ENCODE measurements at regions not wholly inside any gene's neighbourhood (a gene's known extent, or its start where the extent isn't known, plus 50 kb on each side); places are given as distances from the start of the nearest gene placed in this dataset.

DNA sequence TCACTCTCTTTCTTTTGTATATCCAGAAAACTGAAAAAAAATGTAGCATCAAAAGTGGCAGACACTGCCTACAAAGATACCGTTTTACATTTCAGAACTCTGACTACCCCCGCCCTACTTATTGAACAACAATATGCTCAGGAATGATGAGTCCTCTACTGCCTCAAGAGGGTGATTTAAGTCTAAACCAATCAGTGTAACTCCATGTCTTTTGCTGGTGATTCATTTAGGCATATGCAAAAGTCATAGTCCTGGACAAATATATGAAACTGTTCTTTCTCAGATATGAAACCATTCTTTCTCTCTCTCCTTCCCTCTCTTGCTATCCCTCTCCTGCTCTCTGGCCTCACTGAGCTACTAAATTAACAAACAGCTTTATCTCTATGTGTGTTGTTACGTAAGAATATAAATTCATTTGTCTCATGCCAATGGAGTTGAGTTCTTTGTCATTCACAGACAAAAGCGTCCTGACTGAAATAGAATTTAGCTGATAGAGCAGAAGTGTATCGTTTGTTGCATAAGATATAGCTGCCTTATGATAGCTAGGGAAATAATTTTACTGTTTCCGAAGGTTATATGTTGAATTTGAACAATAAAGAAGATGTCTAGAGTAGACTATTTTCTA lies 133.7 kb upstream of the OSTN start:
- DNase-seq (peak; percentile 80), ATAC-seq (ENCODE audit: low read depth) (peak; percentile 73)
- no TSS peak for BruUV-seq (replicated peaks)
- Histone ChIP-seq H4K20me1 (ENCODE audit: insufficient read depth, low read length) (no peaks in the 10 kb centered on the region), H3K9ac (ENCODE audit: low read depth, low read length) (no peak overlapping the region), H3K4ac (ENCODE audit: low read depth, low read length) (peak overlapping the region; percentile 17; the same call in 1 of the 2 replicates), H2AK9ac (replicated peaks; ENCODE audit: low read depth, low read length, poor library complexity) (no peak overlapping the region), H2BK5ac (ENCODE audit: low read depth, low read length, poor library complexity, severe bottlenecking) (peak overlapping the region; percentile 66), H3K9me3 (ENCODE audit: control insufficient read depth, insufficient read depth, low read length) (no peaks in the 10 kb centered on the region), H3K27ac (ENCODE audit: insufficient read depth, low read length) (no peak overlapping the region), H2BK20ac (ENCODE audit: low read depth, low read length) (peak overlapping the region; percentile 19; the same call in 1 of the 2 replicates), H3K4me3 (ENCODE audit: insufficient read depth, low read depth, low read length) (no peak overlapping the region), H3K4me2 (ENCODE audit: low read depth, low read length) (peak overlapping the region; percentile 5; the same call in 1 of the 2 replicates), H3K56ac (ENCODE audit: extremely low read depth, insufficient read depth, low read length) (no peak overlapping the region), H3K27me3 (ENCODE audit: control insufficient read depth, insufficient read depth, low read length) (no peaks in the 10 kb centered on the region), H4K8ac (ENCODE audit: low read depth in 2 of 2, low read length in 2 of 2) (peak overlapping the region; percentile 26 to 67; a peak in 1 of 4 replicates), H4K91ac (ENCODE audit: insufficient read depth, low read depth, low read length) (no peak overlapping the region), H2AK5ac (ENCODE audit: low read depth, low read length) (no peak overlapping the region), H3K18ac (ENCODE audit: low read depth, low read length) (peak overlapping the region; percentile 1; the same call in 1 of the 2 replicates), H2BK15ac (ENCODE audit: low read depth, low read length) (no peak overlapping the region), H3K9me1 (ENCODE audit: insufficient read depth, low read length) (peaks cover 2% of the 10 kb centered on the region), H3K14ac (replicated peaks; ENCODE audit: low read depth, low read length) (no peak overlapping the region; the same call in 1 of the 2 replicates), H3K79me1 (ENCODE audit: low read depth in 1 of 2, low read length in 2 of 2) (no peaks in the 10 kb centered on the region; a peak in 2 of 4 replicates), H3K4me1 (ENCODE audit: control insufficient read depth, insufficient read depth, low read length) (peaks cover 8% of the 10 kb centered on the region; the same call in 1 of the 2 replicates), H4K5ac (ENCODE audit: low read depth, low read length) (peak overlapping the region; percentile 4; the same call in 1 of the 2 replicates), H2BK120ac (ENCODE audit: low read depth, low read length) (peak overlapping the region; percentile 54), H2AFZ (replicated peaks; ENCODE audit: low read length, poor library complexity) (no peak overlapping the region), H3K36me3 (ENCODE audit: control insufficient read depth, insufficient read depth, low read length) (no peaks in the 10 kb centered on the region), H3K23ac (ENCODE audit: low read depth, low read length) (no peak overlapping the region)
- ChIA-PET POLR2A (ENCODE audit: unreplicated experiment) (interaction anchor here (0.6 kb wide), 1 partner anchor 173 kb away, joined by 3 read pairs; no protein-coding TSS in a partner anchor), CTCF (interaction anchor here (0.6 to 0.7 kb wide), 2 partner anchors 178 to 361 kb away, joined by 3 to 7 read pairs; no protein-coding TSS in a partner anchor)
- intact Hi-C loops (cut with micrococcal nuclease) = loop anchor here (5.0 to 10.0 kb wide), 2 partner anchors 172 to 330 kb away; no protein-coding TSS in a partner anchor
- dilution Hi-C loops (cut with HindIII; ENCODE audit: low sequenced_read_pairs, unreplicated experiment) = no loop called here
- in situ Hi-C loops (cut with MboI; ENCODE audit: low sequenced_read_pairs) = no loop called here
- no CpG with 5 or more reads among the region's 6 CpGs for WGBS, 2 experiments (ENCODE audit: extremely low coverage in 2 of 2, insufficient read length in 1 of 2)
- TF ChIP-seq CEBPB (IDR thresholded peaks at IDR 0.05; ENCODE audit: low read depth, low read length) (peak; percentile 62), MAZ (IDR thresholded peaks at IDR 0.05; ENCODE audit: borderline replicate concordance, low read depth, low read length) (no peak), MXI1 (IDR thresholded peaks at IDR 0.05; ENCODE audit: borderline replicate concordance, low read depth, low read length) (no peak)

Data from IMR-90 (cell line).